RCC 7860 (cell line): ENCODE measurements at regions not wholly inside any gene's neighbourhood (a gene's known extent, or its start where the extent isn't known, plus 50 kb on each side); places are given as distances from the start of the nearest gene placed in this dataset.
"Not testable (repeated sequence)": the region's sequence is repeated elsewhere in the genome, so short reads cannot be mapped to it uniquely, and the experiment has no call there.

ENCODE experiments used
- DNase-seq: peaks from one replicate; pipeline ENCODE4 v3.0.0-alpha.2; 2015; ENCODE audit warnings: low spot score
- FAIRE-seq: peaks from 2 replicates; lab custom pipeline; 2012; peaks lifted over from hg19 to GRCh38; lab: Jason Lieb, UNC

GRCh38 chr6:77010931-77011542 is 452.3 kb downstream of the HTR1B start:
- no peak for DNase-seq
- FAIRE-seq, result no peak

GRCh38 chr6:76992553-76992952 is 470.7 kb downstream of the HTR1B start:
- DNase-seq (no peak), FAIRE-seq (no peak)

- no peak for DNase-seq
- no peak for FAIRE-seq
Observed at GRCh38 chr6:76984572-76984971, 478.7 kb downstream of the HTR1B start.

GRCh38 chr6:76982476-76983199 is 480.7 kb downstream of the HTR1B start:
- DNase-seq (no peak), FAIRE-seq (no peak)

- DNase-seq (no peak), FAIRE-seq (no peak)
Observed at GRCh38 chr6:76972474-76972873, 490.8 kb downstream of the HTR1B start.

GRCh38 chr6:76959177-76959576 is 504.1 kb downstream of the HTR1B start:
- not testable (repeated sequence) for FAIRE-seq, DNase-seq

GRCh38 chr6:76942203-76942966 is 520.9 kb downstream of the HTR1B start:
- no peak for FAIRE-seq

GRCh38 chr6:76940191-76940590 is 523.1 kb downstream of the HTR1B start:
- DNase-seq (no peak), FAIRE-seq (no peak)

More at GRCh38 chr6:76942203-76942966, 520.9 kb downstream of the HTR1B start:
- no peak for DNase-seq

GRCh38 chr6:76914737-76915136 is 548.6 kb downstream of the HTR1B start:
- no peak for FAIRE-seq
- DNase-seq, result no peak

GRCh38 chr6:76905541-76905940 is 557.8 kb downstream of the HTR1B start:
- not testable (repeated sequence) for DNase-seq, FAIRE-seq

GRCh38 chr6:76892542-76892941 is 570.7 kb downstream of the HTR1B start:
- no peak for FAIRE-seq
- no peak for DNase-seq

GRCh38 chr6:76888351-76888750 is 574.9 kb downstream of the HTR1B start:
- DNase-seq (no peak), FAIRE-seq (no peak)

- DNase-seq (no peak), FAIRE-seq (no peak)
Observed at GRCh38 chr6:76886900-76887299, 576.4 kb downstream of the HTR1B start.

- no peak for FAIRE-seq
- no peak for DNase-seq
Observed at GRCh38 chr6:76885861-76886301, 577.4 kb downstream of the HTR1B start.

GRCh38 chr6:76881414-76881813 is 581.9 kb downstream of the HTR1B start:
- DNase-seq (no peak), FAIRE-seq (no peak)

- no peak for DNase-seq
- no peak for FAIRE-seq
Observed at GRCh38 chr6:76876922-76877553, 586.3 kb downstream of the HTR1B start.

GRCh38 chr6:76876430-76876829 is 586.9 kb downstream of the HTR1B start:
- DNase-seq, FAIRE-seq: not testable (repeated sequence)

- FAIRE-seq, result no peak
- no peak for DNase-seq
Observed at GRCh38 chr6:76867182-76867581, 596.1 kb downstream of the HTR1B start.

GRCh38 chr6:76866091-76866915 is 597.0 kb downstream of the HTR1B start:
- no peak for FAIRE-seq
- no peak for DNase-seq

GRCh38 chr6:76862936-76863335 is 600.4 kb downstream of the HTR1B start:
- DNase-seq, result no peak
- no peak for FAIRE-seq
